Keratinocyte (primary cell): ENCODE measurements at regions not wholly inside any gene's neighbourhood (a gene's known extent, or its start where the extent isn't known, plus 50 kb on each side); places are given as distances from the start of the nearest gene placed in this dataset.

Experiments
- CTCF ChIP-seq, 3 experiments: IDR thresholded peaks in 1 of 3; conservative IDR thresholded peaks in 1 of 3; optimal IDR thresholded peaks in 1 of 3; 2 replicates in 2 of 3; 3 replicates in 1 of 3; pipeline versions ENCODE3 to v1.5.1; 2011; ENCODE audit warnings: low read length in 3 of 3, mild to moderate bottlenecking in 3 of 3, moderate library complexity in 2 of 3, control low read depth in 1 of 3, inconsistent platforms in 1 of 3; ENCODE audit not compliant: insufficient read depth in 2 of 3; ENCODE audit errors: extremely low read depth in 1 of 3
- EZH2 ChIP-seq: IDR thresholded peaks from one replicate; pipeline ENCODE4 v1.6.1; 2012; ENCODE audit warnings: inconsistent platforms, mild to moderate bottlenecking, low read length, moderate library complexity

GRCh38 chr6:67698534-67698933 is 936.5 kb upstream of the ADGRB3 start:
- TF ChIP-seq CTCF (optimal IDR thresholded peaks at IDR 0.05 in 1 of 3, IDR thresholded peaks at IDR 0.05 in 1 of 3, conservative IDR thresholded peaks at IDR 0.05 in 1 of 3; ENCODE audit: extremely low read depth in 1 of 3, insufficient read depth in 2 of 3, low read length in 3 of 3) (no peak), EZH2 (no peak)
